IPS DF 6.9 (cell line): ENCODE measurements at regions not wholly inside any gene's neighbourhood (a gene's known extent, or its start where the extent isn't known, plus 50 kb on each side); places are given as distances from the start of the nearest gene placed in this dataset.

Source experiments
- DNase-seq: peaks from one replicate; pipeline ENCODE4 v3.0.0-alpha.2; 2013; ENCODE audit warnings: low read depth, low spot score
- H3K27ac ChIP-seq: one replicate; pipeline ENCODE4 v1.5.1; 2013; ENCODE audit warnings: low read length, control low read depth
- H3K27me3 ChIP-seq: 2 replicates; pipeline ENCODE4 v1.6.1; 2013; ENCODE audit warnings: mild to moderate bottlenecking, low read length; ENCODE audit not compliant: control insufficient read depth, insufficient read depth
- H3K36me3 ChIP-seq: 2 replicates; pipeline ENCODE4 v1.6.1; 2013; ENCODE audit warnings: low read length; ENCODE audit not compliant: control insufficient read depth, insufficient read depth
- H3K4me1 ChIP-seq: 2 replicates; pipeline ENCODE4 v1.6.1; 2013; ENCODE audit warnings: low read length; ENCODE audit not compliant: control insufficient read depth, insufficient read depth
- H3K4me3 ChIP-seq: 2 replicates; pipeline ENCODE4 v1.5.1; 2013; ENCODE audit warnings: mild to moderate bottlenecking, low read length
- H3K9me3 ChIP-seq: 2 replicates; pipeline ENCODE4 v1.6.1; 2013; ENCODE audit warnings: low read length, inconsistent platforms; ENCODE audit not compliant: control insufficient read depth, insufficient read depth
- WGBS: extraction: QIAGEN DNeasy Blood & Tissue Kit; methylation state at CpG from one replicate; pipeline ENCODE4 v1.1.7; 2013; ENCODE audit warnings: mixed read lengths, missing lambda C conversion rate; ENCODE audit not compliant: insufficient read length, insufficient coverage; 5-methylcytosine and 5-hydroxymethylcytosine counted together

GRCh38 chr7:119102291-119102690, 877.8 kb downstream of the ANKRD7 start:
- Histone ChIP-seq H3K4me3 (no peak overlapping the region), H3K9me3 (no peaks in the 10 kb centered on the region), H3K36me3 (no peaks in the 10 kb centered on the region), H3K4me1 (no peaks in the 10 kb centered on the region), H3K27ac (no peak overlapping the region), H3K27me3 (no peaks in the 10 kb centered on the region)
- DNase-seq: no peak
- WGBS: no CpG with 5 or more reads among the region's 1 CpG

GRCh38 chr7:119105381-119105780, 880.9 kb downstream of the ANKRD7 start:
- no CpG with 5 or more reads among the region's 1 CpG for WGBS
- Histone ChIP-seq H3K27me3 (no peaks in the 10 kb centered on the region), H3K36me3 (no peaks in the 10 kb centered on the region), H3K27ac (no peak overlapping the region), H3K4me3 (no peak overlapping the region), H3K9me3 (no peaks in the 10 kb centered on the region), H3K4me1 (no peaks in the 10 kb centered on the region)
- no peak for DNase-seq

GRCh38 chr7:119123326-119123725, 898.8 kb downstream of the ANKRD7 start:
- Histone ChIP-seq H3K4me3 (no peak overlapping the region), H3K9me3 (no peaks in the 10 kb centered on the region), H3K36me3 (no peaks in the 10 kb centered on the region), H3K4me1 (no peaks in the 10 kb centered on the region; the same call in 1 of the 2 replicates), H3K27ac (no peak overlapping the region), H3K27me3 (no peaks in the 10 kb centered on the region)
- no peak for DNase-seq
- WGBS: no CpG with 5 or more reads among the region's 8 CpGs

GRCh38 chr7:119127706-119128105, 903.2 kb downstream of the ANKRD7 start:
- Histone ChIP-seq H3K27me3 (no peaks in the 10 kb centered on the region), H3K27ac (no peak overlapping the region), H3K9me3 (no peaks in the 10 kb centered on the region), H3K4me1 (no peaks in the 10 kb centered on the region), H3K36me3 (no peaks in the 10 kb centered on the region), H3K4me3 (no peak overlapping the region)
- no peak for DNase-seq
- no CpG with 5 or more reads among the region's 3 CpGs for WGBS

GRCh38 chr7:119132436-119132835, 907.9 kb downstream of the ANKRD7 start:
- no peaks in the 10 kb centered on the region for H3K27me3 ChIP-seq
- no peak overlapping the region for H3K27ac ChIP-seq
- H3K4me3 ChIP-seq: no peak overlapping the region
- H3K4me1 ChIP-seq: no peaks in the 10 kb centered on the region
- H3K36me3 ChIP-seq: no peaks in the 10 kb centered on the region
- no peak for DNase-seq
- no peaks in the 10 kb centered on the region for H3K9me3 ChIP-seq

GRCh38 chr7:119167431-119167830, 942.9 kb downstream of the ANKRD7 start:
- Histone ChIP-seq H3K36me3 (no peaks in the 10 kb centered on the region), H3K4me1 (no peaks in the 10 kb centered on the region), H3K9me3 (no peaks in the 10 kb centered on the region), H3K27me3 (no peaks in the 10 kb centered on the region), H3K4me3 (no peak overlapping the region), H3K27ac (no peak overlapping the region)
- WGBS: no CpG with 5 or more reads among the region's 1 CpG
- DNase-seq: no peak

- Histone ChIP-seq H3K27ac (no peak overlapping the region), H3K36me3 (no peaks in the 10 kb centered on the region), H3K27me3 (no peaks in the 10 kb centered on the region), H3K4me1 (no peaks in the 10 kb centered on the region), H3K9me3 (no peaks in the 10 kb centered on the region), H3K4me3 (no peak overlapping the region)
- DNase-seq: no peak
- WGBS: no CpG with 5 or more reads among the region's 5 CpGs
Measured at GRCh38 chr7:119172043-119172442, 947.5 kb downstream of the ANKRD7 start.

GRCh38 chr7:119175911-119176627, 951.6 kb downstream of the ANKRD7 start:
- no peak overlapping the region for H3K27ac ChIP-seq
- H3K36me3 ChIP-seq: no peaks in the 10 kb centered on the region
- no CpG with 5 or more reads among the region's 6 CpGs for WGBS
- H3K27me3 ChIP-seq: no peaks in the 10 kb centered on the region
- H3K9me3 ChIP-seq: no peaks in the 10 kb centered on the region
- no peak overlapping the region for H3K4me3 ChIP-seq
- peak; percentile 90 for DNase-seq
- no peaks in the 10 kb centered on the region for H3K4me1 ChIP-seq

GRCh38 chr7:119177863-119178262, 953.4 kb downstream of the ANKRD7 start:
- H3K9me3 ChIP-seq: no peaks in the 10 kb centered on the region
- no peaks in the 10 kb centered on the region for H3K27me3 ChIP-seq
- no peak overlapping the region for H3K4me3 ChIP-seq
- no peaks in the 10 kb centered on the region for H3K36me3 ChIP-seq
- H3K27ac ChIP-seq: no peak overlapping the region
- no peaks in the 10 kb centered on the region for H3K4me1 ChIP-seq
- no peak for DNase-seq

- no CpG with 5 or more reads among the region's 4 CpGs for WGBS
- no peak for DNase-seq
- no peaks in the 10 kb centered on the region for H3K36me3 ChIP-seq
- H3K4me1 ChIP-seq: no peaks in the 10 kb centered on the region
- H3K9me3 ChIP-seq: no peaks in the 10 kb centered on the region; the same call in 1 of the 2 replicates
- H3K27ac ChIP-seq: no peak overlapping the region
- H3K4me3 ChIP-seq: no peak overlapping the region
- no peaks in the 10 kb centered on the region for H3K27me3 ChIP-seq
Measured at GRCh38 chr7:119184124-119184788, 959.8 kb downstream of the ANKRD7 start.

GRCh38 chr7:119196183-119196582, 971.7 kb downstream of the ANKRD7 start:
- Histone ChIP-seq H3K9me3 (no peaks in the 10 kb centered on the region), H3K4me3 (no peak overlapping the region)
- WGBS: no CpG with 5 or more reads among the region's 2 CpGs

More at GRCh38 chr7:119196183-119196582, 971.7 kb downstream of the ANKRD7 start:
- H3K36me3 ChIP-seq: no peaks in the 10 kb centered on the region
- no peak for DNase-seq
- H3K27ac ChIP-seq: no peak overlapping the region
- H3K27me3 ChIP-seq: no peaks in the 10 kb centered on the region
- no peaks in the 10 kb centered on the region for H3K4me1 ChIP-seq
